ENCODE measurements at regions not wholly inside any gene's neighbourhood (a gene's known extent, or its start where the extent isn't known, plus 50 kb on each side); places are given as distances from the start of the nearest gene placed in this dataset.

DNA sequence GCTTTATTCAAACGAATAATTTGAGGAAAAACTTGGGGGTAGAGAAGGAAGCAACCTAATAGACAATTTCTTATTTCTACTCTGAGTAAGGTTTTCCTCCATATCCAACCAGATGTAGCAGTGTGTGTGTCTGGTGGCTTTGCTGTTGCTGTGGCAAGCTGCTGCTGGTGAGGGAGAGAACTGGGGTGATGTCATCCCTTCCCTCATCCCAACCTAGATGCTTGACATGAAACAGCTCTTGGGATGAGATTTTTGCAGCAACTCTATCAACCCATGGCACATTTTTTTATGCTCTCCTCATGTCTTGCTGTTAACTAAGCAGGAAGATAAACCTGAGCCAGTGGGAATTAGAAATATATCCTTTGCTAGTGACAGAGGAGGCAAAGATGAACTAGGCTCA lies 135.8 kb downstream of the PCSK1 start:
- TF ChIP-seq CTCF (IDR thresholded peaks at IDR 0.05) (no peak), POLR2A (IDR thresholded peaks at IDR 0.05) (no peak), EP300 (IDR thresholded peaks at IDR 0.05) (no peak)

Measured in tibial nerve (tissue), 4 donors.